GM18867 (cell line): ENCODE measurements at regions not wholly inside any gene's neighbourhood (a gene's known extent, or its start where the extent isn't known, plus 50 kb on each side); places are given as distances from the start of the nearest gene placed in this dataset.
"Not testable (repeated sequence)": the region's sequence is repeated elsewhere in the genome, so short reads cannot be mapped to it uniquely, and the experiment has no call there.

Experiments
- ATAC-seq: cut with Tn5 transposase; IDR thresholded peaks from one replicate; pipeline ENCODE4 v1.9.1; 2021; ENCODE audit warnings: mild to moderate bottlenecking, moderate library complexity; ENCODE audit not compliant: unreplicated experiment

GRCh38 chr5:125481506-125482465 is 735.3 kb upstream of the ZNF608 start:
- no peak for ATAC-seq

GRCh38 chr5:125483609-125484008 is 737.2 kb upstream of the ZNF608 start:
- no peak for ATAC-seq

GRCh38 chr5:125484272-125484741 is 737.9 kb upstream of the ZNF608 start:
- no peak for ATAC-seq

GRCh38 chr5:125484742-125485641 is 738.6 kb upstream of the ZNF608 start:
- ATAC-seq = peak; percentile 32

GRCh38 chr5:125485771-125486170 is 739.3 kb upstream of the ZNF608 start:
- peak; percentile 45 for ATAC-seq

- no peak for ATAC-seq
Measured at GRCh38 chr5:125486634-125487033, 740.2 kb upstream of the ZNF608 start.

- no peak for ATAC-seq
Measured at GRCh38 chr5:125487231-125487630, 740.8 kb upstream of the ZNF608 start.

GRCh38 chr5:125487652-125488051 is 741.2 kb upstream of the ZNF608 start:
- ATAC-seq = not testable (repeated sequence)

- no peak for ATAC-seq
Measured at GRCh38 chr5:125489146-125489545, 742.7 kb upstream of the ZNF608 start.

- no peak for ATAC-seq
Measured at GRCh38 chr5:125491986-125492492, 745.6 kb upstream of the ZNF608 start.

GRCh38 chr5:125492977-125493376 is 746.5 kb upstream of the ZNF608 start:
- no peak for ATAC-seq

- no peak for ATAC-seq
Measured at GRCh38 chr5:125496393-125496792, 750.0 kb upstream of the ZNF608 start.

GRCh38 chr5:125497651-125498050 is 751.2 kb upstream of the ZNF608 start:
- ATAC-seq = no peak

- ATAC-seq = no peak
Measured at GRCh38 chr5:125499636-125500332, 753.3 kb upstream of the ZNF608 start.

- no peak for ATAC-seq
Measured at GRCh38 chr5:125501396-125501795, 755.0 kb upstream of the ZNF608 start.

- ATAC-seq = no peak
Measured at GRCh38 chr5:125503946-125504345, 757.5 kb upstream of the ZNF608 start.

GRCh38 chr5:125505115-125505514 is 758.7 kb upstream of the ZNF608 start:
- no peak for ATAC-seq

- no peak for ATAC-seq
Measured at GRCh38 chr5:125506124-125506523, 759.7 kb upstream of the ZNF608 start.

- ATAC-seq = no peak
Measured at GRCh38 chr5:125508225-125508624, 761.8 kb upstream of the ZNF608 start.

GRCh38 chr5:125510651-125511050 is 764.2 kb upstream of the ZNF608 start:
- no peak for ATAC-seq
